A549 (cell line): ENCODE measurements at regions not wholly inside any gene's neighbourhood (a gene's known extent, or its start where the extent isn't known, plus 50 kb on each side); places are given as distances from the start of the nearest gene placed in this dataset.

ENCODE experiments used
- ATAC-seq, 2 experiments: fragments of 200-7000 bp in 1 of 2; fragments of >200 bp in 1 of 2; cut with Nextera tagmentation in 1 of 2; cut with Tn5 transposase in 1 of 2; 3 replicates each; pipeline versions ENCODE4 v1.8.0 to v1.9.1; 2018 to 2020; ENCODE audit warnings: mild to moderate bottlenecking in 1 of 2, moderate library complexity in 1 of 2
- CTCF ChIA-PET: fragments of 300-600 bp; sonication (Branson Sonifier 250); formaldehyde crosslinking; extraction: SDS; loops from one replicate; lab custom pipeline; 2021; ENCODE audit warnings: antibody characterized with exemption, inconsistent platforms; lab: Yijun Ruan, JAX
- POLR2A ChIA-PET: fragments of 350-600 bp; formaldehyde crosslinking; extraction: SDS; loops from one replicate; lab custom pipeline; 2021; ENCODE audit warnings: antibody characterized with exemption, inconsistent platforms; lab: Yijun Ruan, JAX
- DNase-seq, 2 experiments: peaks; one replicate each; pipeline versions ENCODE4 v3.0.0 to v3.0.0-alpha.2; 2011 to 2016; ENCODE audit warnings: low read depth in 1 of 2, low spot score in 1 of 2
- FAIRE-seq: peaks from 2 replicates; lab custom pipeline; 2011; peaks lifted over from hg19 to GRCh38; lab: Jason Lieb, UNC
- H3K27ac ChIP-seq, 2 experiments: fragments of >200 bp; sonication (Bioruptor Twin); formaldehyde crosslinking; 3 replicates each; pipeline ENCODE4 v1.5.1; 2016 to 2017
- H3K4me1 ChIP-seq: fragments of >200 bp; sonication (Bioruptor Twin); formaldehyde crosslinking; 3 replicates; pipeline ENCODE4 v1.6.1; 2016
- H3K4me2 ChIP-seq: fragments of >200 bp; sonication (Bioruptor Twin); formaldehyde crosslinking; 3 replicates; pipeline ENCODE4 v1.6.1; 2016
- H3K4me3 ChIP-seq: fragments of >200 bp; sonication (Bioruptor Twin); formaldehyde crosslinking; 3 replicates; pipeline ENCODE4 v1.5.1; 2016
- H3K9me3 ChIP-seq: fragments of >200 bp; sonication (Bioruptor Twin); formaldehyde crosslinking; 3 replicates; pipeline ENCODE4 v1.6.1; 2016
- BHLHE40 ChIP-seq: IDR thresholded peaks from 2 replicates; pipeline ENCODE4 v1.6.1; 2012; ENCODE audit warnings: low read depth, low read length, inconsistent platforms
- CBX8 ChIP-seq: fragments of 200-600 bp; sonication (generic); IDR thresholded peaks from 2 replicates; pipeline ENCODE4 v1.6.1; 2016
- CEBPB ChIP-seq, 2 experiments: fragments of >200 bp in 1 of 2; sonication (Bioruptor Twin) in 1 of 2; formaldehyde crosslinking in 1 of 2; IDR thresholded peaks; 2 replicates each; pipeline ENCODE4 v1.6.1; 2012 to 2016
- E2F6 ChIP-seq: IDR thresholded peaks from 2 replicates; pipeline ENCODE4 v1.6.1; 2012; ENCODE audit warnings: low read depth, borderline replicate concordance
- ELK1 ChIP-seq: fragments of 150-350 bp; IDR thresholded peaks from 2 replicates; pipeline ENCODE4 v1.6.1; 2014; ENCODE audit warnings: low read depth, mild to moderate bottlenecking, low read length
- FOSL2 ChIP-seq, 2 experiments: fragments of 450-650 bp in 1 of 2; fragments of >200 bp in 1 of 2; sonication (Bioruptor Twin) in 1 of 2; formaldehyde crosslinking; IDR thresholded peaks; 2 replicates each; pipeline versions ENCODE4 v1.5.0 to v1.6.1; 2016 to 2020; ENCODE audit warnings: mild to moderate bottlenecking in 1 of 2, moderate library complexity in 1 of 2
- FOXS1 ChIP-seq: fragments of 250-450 bp; sonication (Bioruptor Pico); IDR thresholded peaks from 2 replicates; pipeline ENCODE4 v1.5.0; 2020; ENCODE audit warnings: mild to moderate bottlenecking, moderate library complexity
- GATA3 ChIP-seq: IDR thresholded peaks from 2 replicates; pipeline ENCODE4 v1.6.1; 2012; ENCODE audit warnings: borderline replicate concordance
- HDAC2 ChIP-seq: fragments of 200-600 bp; sonication (generic); IDR thresholded peaks from 2 replicates; pipeline ENCODE4 v1.6.1; 2016
- HOXB13 ChIP-seq: fragments of 250-450 bp; sonication (Bioruptor Pico); IDR thresholded peaks from 2 replicates; pipeline ENCODE4 v1.5.0; 2020; ENCODE audit warnings: low read depth, mild to moderate bottlenecking, moderate library complexity
- KDM5A ChIP-seq: fragments of 200-600 bp; sonication (generic); IDR thresholded peaks from 2 replicates; pipeline ENCODE4 v1.6.1; 2016; ENCODE audit warnings: antibody characterized with exemption, mild to moderate bottlenecking
- MAFK ChIP-seq: fragments of 450-650 bp; IDR thresholded peaks from 2 replicates; pipeline ENCODE4 v1.6.1; 2014; ENCODE audit not compliant: partially characterized antibody
- MAX ChIP-seq: IDR thresholded peaks from 2 replicates; pipeline ENCODE4 v1.6.1; 2012
- MAZ ChIP-seq: fragments of 150-350 bp; IDR thresholded peaks from 2 replicates; pipeline ENCODE4 v1.6.1; 2014; ENCODE audit warnings: antibody characterized with exemption, low read depth, low read length, borderline replicate concordance
- MYC ChIP-seq: IDR thresholded peaks from 2 replicates; pipeline ENCODE4 v1.6.1; 2012; ENCODE audit warnings: mild to moderate bottlenecking, inconsistent platforms, low read length, improper control_type of control experiment, borderline replicate concordance
- NPAS2 ChIP-seq: fragments of 250-450 bp; sonication (Bioruptor Pico); IDR thresholded peaks from 2 replicates; pipeline ENCODE4 v1.8.0; 2022; ENCODE audit warnings: mild to moderate bottlenecking, moderate library complexity, borderline replicate concordance
- NR3C1 ChIP-seq: fragments of >200 bp; sonication (Bioruptor Twin); formaldehyde crosslinking; IDR thresholded peaks from 3 replicates; pipeline ENCODE4 v1.6.1; 2017
- PHF8 ChIP-seq: fragments of 200-600 bp; sonication (generic); IDR thresholded peaks from 2 replicates; pipeline ENCODE4 v1.6.1; 2016; ENCODE audit warnings: low read depth, mild to moderate bottlenecking, antibody characterized with exemption, moderate library complexity, borderline replicate concordance
- RAD21 ChIP-seq, 2 experiments: fragments of >200 bp in 1 of 2; sonication (Bioruptor Twin) in 1 of 2; formaldehyde crosslinking in 1 of 2; IDR thresholded peaks in 1 of 2; conservative IDR thresholded peaks in 1 of 2; 2 replicates in 1 of 2; 3 replicates in 1 of 2; pipeline ENCODE4 v1.6.1; 2012 to 2018; ENCODE audit warnings: inconsistent platforms in 1 of 2
- RARB ChIP-seq: fragments of 250-450 bp; sonication (Bioruptor Pico); IDR thresholded peaks from 2 replicates; pipeline ENCODE4 v1.8.0; 2021; ENCODE audit warnings: mild to moderate bottlenecking, moderate library complexity
- RFX5 ChIP-seq: fragments of 450-650 bp; IDR thresholded peaks from 2 replicates; pipeline ENCODE4 v1.7.1; 2014; ENCODE audit warnings: antibody characterized with exemption, mild to moderate bottlenecking, moderate library complexity
- RNF2 ChIP-seq: fragments of 200-600 bp; sonication (generic); IDR thresholded peaks from 2 replicates; pipeline ENCODE4 v1.6.1; 2016; ENCODE audit warnings: low read depth, mild to moderate bottlenecking, antibody characterized with exemption, moderate library complexity, borderline replicate concordance
- SMC3 ChIP-seq: fragments of >200 bp; sonication (Bioruptor Twin); formaldehyde crosslinking; IDR thresholded peaks from 3 replicates; pipeline ENCODE4 v1.6.1; 2018; ENCODE audit warnings: inconsistent platforms
- TP53 ChIP-seq: fragments of 250-450 bp; sonication (Bioruptor Pico); IDR thresholded peaks from 2 replicates; pipeline ENCODE4 v1.5.0; 2021; ENCODE audit warnings: mild to moderate bottlenecking, moderate library complexity
- ZC3H11A ChIP-seq: fragments of 450-650 bp; IDR thresholded peaks from 2 replicates; pipeline ENCODE4 v1.6.1; 2014; ENCODE audit warnings: antibody characterized with exemption, mild to moderate bottlenecking
- WGBS: methylation state at CpG from one replicate; pipeline ENCODE4 v1.1.6; 2017; ENCODE audit errors: missing lambda C conversion rate; 5-methylcytosine and 5-hydroxymethylcytosine counted together

- Histone ChIP-seq H3K4me1 (peaks cover 4% of the 10 kb centered on the region; the same call in 1 of the 3 replicates), H3K9me3 (peaks cover 12% of the 10 kb centered on the region; the same call in 2 of the 3 replicates), H3K27ac (no peak overlapping the region), H3K4me3 (no peak overlapping the region), H3K4me2 (no peak overlapping the region)
- WGBS: 4% methylated on average over 1 of the region's 1 CpG
- no peak for FAIRE-seq
- POLR2A ChIA-PET: no interaction called here
- no peak for DNase-seq
- no peak for ATAC-seq
- CTCF ChIA-PET: no interaction called here
- no peak for TF ChIP-seq RFX5
- TF ChIP-seq RARB (CRISPR knock-in tag): no peak
- no peak for TF ChIP-seq FOSL2 (IDR thresholded peaks at IDR 0.05)
- TF ChIP-seq FOSL2 (CRISPR knock-in tag; IDR thresholded peaks at IDR 0.05): no peak
- TF ChIP-seq PHF8: no peak
- no peak for TF ChIP-seq KDM5A
- TF ChIP-seq TP53: no peak
- TF ChIP-seq NPAS2 (CRISPR knock-in tag): no peak
- TF ChIP-seq E2F6: no peak
- TF ChIP-seq ZC3H11A: no peak
- no peak for TF ChIP-seq NR3C1
- TF ChIP-seq MAZ: no peak
- TF ChIP-seq HDAC2: no peak
- TF ChIP-seq MAX: no peak
- TF ChIP-seq CEBPB (IDR thresholded peaks at IDR 0.05): no peak
- TF ChIP-seq ELK1: no peak
- TF ChIP-seq BHLHE40: no peak
- TF ChIP-seq SMC3: no peak
Measured at GRCh38 chr1:199644912-199645311, 382.6 kb upstream of the NR5A2 start.

- CTCF ChIA-PET: no interaction called here
- TF ChIP-seq PHF8 (no peak), HOXB13 (CRISPR knock-in tag) (no peak), RARB (CRISPR knock-in tag) (no peak), MAFK (no peak)
- POLR2A ChIA-PET: no interaction called here
- ATAC-seq (peak; percentile 29 to 39; a peak in 1 of 6 replicates), FAIRE-seq (peak; percentile 28), DNase-seq (peak in 1 of 2 experiments; percentile 10)
- Histone ChIP-seq H3K9me3 (peaks cover 12% of the 10 kb centered on the region; the same call in 2 of the 3 replicates), H3K27ac (0 out of 6 replicates have a peak overlapping the region, but pooled peaks of 1 of the 2 experiments have one; percentile 13), H3K4me1 (peaks cover 4% of the 10 kb centered on the region; the same call in 1 of the 3 replicates), H3K4me2 (peak overlapping the region; percentile 2; the same call in 1 of the 3 replicates), H3K4me3 (no peak overlapping the region)
- 27% methylated on average over 2 of the region's 2 CpGs for WGBS
Measured at GRCh38 chr1:199646761-199647160, 380.7 kb upstream of the NR5A2 start.

- ChIA-PET CTCF (no interaction called here), POLR2A (no interaction called here)
- Histone ChIP-seq H3K4me1 (no peaks in the 10 kb centered on the region), H3K4me3 (no peak overlapping the region), H3K4me2 (no peak overlapping the region), H3K27ac (no peak overlapping the region), H3K9me3 (no peaks in the 10 kb centered on the region)
- no peak for TF ChIP-seq TP53
- TF ChIP-seq CBX8: no peak
- no peak for TF ChIP-seq E2F6
- no peak for TF ChIP-seq GATA3
- no peak for TF ChIP-seq RAD21 (conservative IDR thresholded peaks at IDR 0.05 in 1 of 2, IDR thresholded peaks at IDR 0.05 in 1 of 2)
- TF ChIP-seq RNF2: no peak
- TF ChIP-seq FOXS1 (CRISPR knock-in tag): no peak
- no peak for TF ChIP-seq MAX
- TF ChIP-seq MAZ: no peak
- no peak for TF ChIP-seq CEBPB (IDR thresholded peaks at IDR 0.05)
- TF ChIP-seq MYC: no peak
- DNase-seq (no peak), FAIRE-seq (no peak), ATAC-seq (no peak)
- 45% methylated on average over 3 of the region's 3 CpGs for WGBS
Measured at GRCh38 chr1:199657449-199657848, 370.1 kb upstream of the NR5A2 start.
